ENCODE measurements at regions not wholly inside any gene's neighbourhood (a gene's known extent, or its start where the extent isn't known, plus 50 kb on each side); places are given as distances from the start of the nearest gene placed in this dataset.

GRCh38 chr9:89766991-89767390, 162.2 kb downstream of the GADD45G start:
- no peak for DNase-seq (ENCODE audit: low read depth in 2 of 2)

- no peak for DNase-seq (ENCODE audit: low read depth in 2 of 2)
Observed at GRCh38 chr9:89768051-89768450, 163.2 kb downstream of the GADD45G start.

GRCh38 chr9:89768650-89769071, 163.8 kb downstream of the GADD45G start:
- DNase-seq (ENCODE audit: low read depth in 2 of 2) = no peak

- DNase-seq (ENCODE audit: low read depth in 2 of 2) = no peak
Observed at GRCh38 chr9:89770531-89771174, 165.8 kb downstream of the GADD45G start.

GRCh38 chr9:89771205-89771604, 166.4 kb downstream of the GADD45G start:
- no peak for DNase-seq (ENCODE audit: low read depth in 2 of 2)

GRCh38 chr9:89773170-89773569, 168.4 kb downstream of the GADD45G start:
- DNase-seq (ENCODE audit: low read depth in 2 of 2) = no peak

- no peak for DNase-seq (ENCODE audit: low read depth in 2 of 2)
Observed at GRCh38 chr9:89774858-89775370, 170.1 kb downstream of the GADD45G start.

GRCh38 chr9:89775641-89776040, 170.8 kb downstream of the GADD45G start:
- DNase-seq (ENCODE audit: low read depth in 2 of 2) = no peak

- DNase-seq (ENCODE audit: low read depth in 2 of 2) = no peak
Observed at GRCh38 chr9:89776795-89777525, 172.1 kb downstream of the GADD45G start.

- DNase-seq (ENCODE audit: low read depth in 2 of 2) = no peak
Observed at GRCh38 chr9:89777544-89777943, 172.7 kb downstream of the GADD45G start.

GRCh38 chr9:89778100-89779090, 173.6 kb downstream of the GADD45G start:
- DNase-seq (ENCODE audit: low read depth in 2 of 2) = no peak

GRCh38 chr9:89779405-89780203, 174.8 kb downstream of the GADD45G start:
- DNase-seq (ENCODE audit: low read depth in 2 of 2) = no peak

GRCh38 chr9:89780959-89781358, 176.1 kb downstream of the GADD45G start:
- DNase-seq (ENCODE audit: low read depth in 2 of 2) = no peak

- no peak for DNase-seq (ENCODE audit: low read depth in 2 of 2)
Observed at GRCh38 chr9:89781838-89782540, 177.2 kb downstream of the GADD45G start.

- no peak for DNase-seq (ENCODE audit: low read depth in 2 of 2)
Observed at GRCh38 chr9:89786655-89787054, 181.8 kb downstream of the GADD45G start.

GRCh38 chr9:89787595-89787994, 182.8 kb downstream of the GADD45G start:
- DNase-seq (ENCODE audit: low read depth in 2 of 2) = no peak

- no peak for DNase-seq (ENCODE audit: low read depth in 2 of 2)
Observed at GRCh38 chr9:89788434-89788833, 183.6 kb downstream of the GADD45G start.

GRCh38 chr9:89789922-89790510, 185.2 kb downstream of the GADD45G start:
- no peak for DNase-seq (ENCODE audit: low read depth in 2 of 2)

- DNase-seq (ENCODE audit: low read depth in 2 of 2) = no peak
Observed at GRCh38 chr9:89790542-89791109, 185.8 kb downstream of the GADD45G start.

- DNase-seq (ENCODE audit: low read depth in 2 of 2) = no peak
Observed at GRCh38 chr9:89791754-89792153, 186.9 kb downstream of the GADD45G start.

All from stimulated activated CD4-positive, alpha-beta T cell treated with anti-CD3 and anti-CD28 coated beads, Interleukin-1b, Interleukin-23, amount 100 ng/mL, for 1 hour (primary cell).